Erythroblast (primary cell): ENCODE measurements at regions not wholly inside any gene's neighbourhood (a gene's known extent, or its start where the extent isn't known, plus 50 kb on each side); places are given as distances from the start of the nearest gene placed in this dataset.

ENCODE experiments used
- GATA1 ChIP-seq: IDR thresholded peaks from 2 replicates; pipeline ENCODE4 v1.6.1; 2011; ENCODE audit warnings: low read depth, mild to moderate bottlenecking, control low read depth, low read length, moderate library complexity
- POLR2A ChIP-seq: IDR thresholded peaks from 2 replicates; pipeline ENCODE4 v1.6.1; 2011; ENCODE audit warnings: mild to moderate bottlenecking, low read length

DNA sequence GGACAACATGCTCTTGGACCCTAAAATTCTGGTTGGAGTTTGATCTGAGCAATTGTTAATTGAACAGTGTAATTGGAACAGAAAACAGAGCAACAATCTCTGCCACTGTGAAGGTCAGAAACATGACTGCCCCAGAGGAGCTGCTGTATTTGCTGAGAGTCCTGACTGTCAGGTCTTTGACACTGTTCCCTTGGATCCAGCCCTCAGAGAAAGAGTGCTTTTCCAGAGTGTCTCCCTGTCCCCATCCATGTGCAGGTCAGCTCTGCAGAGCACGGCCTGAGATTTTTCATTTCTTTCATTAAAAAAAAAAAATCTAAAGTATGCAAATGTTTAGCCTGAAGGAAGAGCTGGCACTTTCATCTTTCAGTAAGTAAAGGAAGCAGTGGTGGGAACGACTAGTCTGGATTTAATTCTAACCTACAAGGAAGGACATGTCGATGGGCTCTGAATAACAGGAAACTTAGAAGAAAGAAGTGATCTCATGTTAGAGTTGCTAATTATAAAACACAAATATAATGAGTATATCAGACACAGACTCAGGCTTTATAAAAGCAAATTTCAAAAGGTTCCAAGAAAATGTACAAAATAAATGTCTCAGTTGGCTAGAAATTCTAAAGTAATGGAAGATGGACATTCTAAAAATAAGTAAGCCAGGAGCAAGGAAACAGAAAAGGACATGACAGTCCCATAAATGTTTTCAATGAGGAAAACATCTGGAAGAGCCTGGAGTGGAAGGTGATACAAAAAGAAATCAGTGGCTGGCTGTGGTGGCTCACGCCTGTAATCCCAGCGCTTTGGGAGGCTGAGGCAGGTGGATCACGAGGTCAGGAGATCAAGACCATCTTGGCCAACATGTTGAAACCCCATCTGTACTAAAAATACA, 876.5 kb downstream of the EPHA4 start:
- TF ChIP-seq POLR2A (no peak), GATA1 (no peak)
